ENCODE measurements at regions not wholly inside any gene's neighbourhood (a gene's known extent, or its start where the extent isn't known, plus 50 kb on each side); places are given as distances from the start of the nearest gene placed in this dataset.

- ATAC-seq (ENCODE audit: poor library complexity) (no peak), DNase-seq (no peak)
- H3K36me3 ChIP-seq (ENCODE audit: insufficient read depth, low read length) = no peaks in the 10 kb centered on the region
- intact Hi-C loops (cut with DNase I, micrococcal nuclease) = no loop called here
- H3K9me3 ChIP-seq (ENCODE audit: control insufficient read depth in 1 of 2, insufficient read depth in 1 of 2, low read length in 2 of 2) = no peaks in the 10 kb centered on the region
- H3K27me3 ChIP-seq (ENCODE audit: control insufficient read depth in 1 of 2, insufficient read depth in 2 of 2, low read length in 2 of 2) = no peaks in the 10 kb centered on the region
- H3K27ac Mint-ChIP-seq = no peak overlapping the region
- no peaks in the 10 kb centered on the region for H3K4me1 ChIP-seq (ENCODE audit: insufficient read depth, low read length)
- H3K4me3 Mint-ChIP-seq = no peak overlapping the region
- no peaks in the 10 kb centered on the region for H3K27me3 Mint-ChIP-seq
- no peaks in the 10 kb centered on the region for H3K36me3 Mint-ChIP-seq (ENCODE audit: low read depth)
- TF ChIP-seq CTCF (IDR thresholded peaks at IDR 0.05) = no peak
- ChIA-PET CTCF (no interaction called here), POLR2A (interaction anchor here (0.5 kb wide), 1 partner anchor 225 kb away, joined by 3 read pairs; no protein-coding TSS in a partner anchor)
- no peaks in the 10 kb centered on the region for H3K4me1 Mint-ChIP-seq (ENCODE audit: low read depth)
- no peak overlapping the region for H3K4me3 ChIP-seq (ENCODE audit: low read length)
- H3K27ac ChIP-seq (ENCODE audit: low read depth in 1 of 2, low read length in 2 of 2) = no peak overlapping the region
- peaks cover 14% of the 10 kb centered on the region for H3K9me3 Mint-ChIP-seq
Observed at GRCh38 chr18:44179693-44180092, 501.0 kb upstream of the SETBP1 start.

DNA sequence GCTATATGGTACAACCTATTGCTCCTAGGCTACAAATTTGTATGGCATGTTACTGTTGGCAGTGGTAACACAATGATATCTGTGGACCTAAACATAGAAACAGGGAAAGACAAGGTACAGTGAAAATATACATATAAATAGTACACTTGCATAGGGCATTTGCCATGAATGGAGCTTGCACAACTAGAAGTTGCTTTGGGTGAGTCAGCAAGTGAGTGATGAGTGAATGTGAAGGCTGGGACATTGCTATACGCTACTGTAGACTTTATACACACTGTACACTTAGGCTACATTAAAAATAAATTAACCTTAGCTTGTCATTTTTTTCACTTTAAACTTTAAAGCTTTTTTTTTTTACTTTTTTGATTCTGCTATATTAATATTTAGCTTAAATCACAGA lies 500.0 kb upstream of the SETBP1 start:
- DNase-seq = no peak
- H3K27ac ChIP-seq (ENCODE audit: low read depth in 1 of 2, low read length in 2 of 2) = no peak overlapping the region
- no peaks in the 10 kb centered on the region for H3K9me3 ChIP-seq (ENCODE audit: control insufficient read depth in 1 of 2, insufficient read depth in 1 of 2, low read length in 2 of 2)
- intact Hi-C loops (cut with DNase I, micrococcal nuclease) = no loop called here
- no peak overlapping the region for H3K4me3 Mint-ChIP-seq
- TF ChIP-seq CTCF (IDR thresholded peaks at IDR 0.05) = no peak
- H3K27ac Mint-ChIP-seq = no peak overlapping the region
- ChIA-PET POLR2A (no interaction called here), CTCF (no interaction called here)
- peaks cover 14% of the 10 kb centered on the region for H3K9me3 Mint-ChIP-seq
- ATAC-seq (ENCODE audit: poor library complexity) = no peak
- H3K27me3 ChIP-seq (ENCODE audit: control insufficient read depth in 1 of 2, insufficient read depth in 2 of 2, low read length in 2 of 2) = no peaks in the 10 kb centered on the region
- H3K4me1 ChIP-seq (ENCODE audit: insufficient read depth, low read length) = no peaks in the 10 kb centered on the region
- no peak overlapping the region for H3K4me3 ChIP-seq (ENCODE audit: low read length)
- H3K27me3 Mint-ChIP-seq = no peaks in the 10 kb centered on the region
- no peaks in the 10 kb centered on the region for H3K36me3 Mint-ChIP-seq (ENCODE audit: low read depth)
- H3K36me3 ChIP-seq (ENCODE audit: insufficient read depth, low read length) = no peaks in the 10 kb centered on the region
- H3K4me1 Mint-ChIP-seq (ENCODE audit: low read depth) = no peaks in the 10 kb centered on the region

DNA sequence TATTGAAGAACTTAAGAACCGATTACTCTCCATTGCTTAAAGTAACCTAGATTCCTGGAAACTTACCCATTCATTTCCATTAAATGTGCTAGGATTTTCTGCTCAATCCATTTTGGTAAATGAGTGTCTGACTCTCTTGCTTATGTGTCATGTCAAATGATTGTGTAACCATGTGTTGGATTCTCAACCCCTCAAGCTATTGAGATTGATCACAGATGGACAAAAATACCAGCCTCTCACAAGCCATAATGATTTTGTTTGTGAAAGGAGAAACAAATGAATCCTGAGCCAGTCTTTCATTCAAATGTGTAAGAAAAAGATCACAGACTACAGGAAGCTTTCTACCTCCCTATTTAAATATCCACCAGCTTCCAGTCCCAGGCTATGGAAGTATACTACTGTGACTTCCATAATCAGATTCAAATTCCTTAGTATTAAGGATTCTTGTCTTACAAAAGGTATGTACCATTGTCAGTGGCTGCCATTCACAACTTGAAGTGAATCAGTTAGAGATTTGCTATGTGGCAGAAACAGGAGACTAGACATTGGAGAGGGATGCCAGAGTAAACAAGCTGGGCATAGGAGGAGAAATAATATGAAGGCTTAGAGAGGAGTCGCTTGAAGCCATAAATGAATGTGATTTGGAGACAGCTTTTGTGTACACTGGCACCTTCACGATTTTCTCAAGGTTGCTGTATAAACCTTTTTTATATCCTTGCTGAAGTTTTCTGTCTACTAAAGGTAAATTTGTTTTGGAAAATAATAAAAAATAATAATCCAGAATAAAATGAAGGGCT lies 498.5 kb upstream of the SETBP1 start:
- H3K4me1 ChIP-seq (ENCODE audit: insufficient read depth, low read length) = no peaks in the 10 kb centered on the region
- CTCF ChIA-PET = no interaction called here
- no peaks in the 10 kb centered on the region for H3K27me3 Mint-ChIP-seq
- intact Hi-C loops (cut with DNase I, micrococcal nuclease) = no loop called here
- H3K4me1 Mint-ChIP-seq (ENCODE audit: low read depth) = no peaks in the 10 kb centered on the region
- no peak overlapping the region for H3K27ac ChIP-seq (ENCODE audit: low read depth in 1 of 2, low read length in 2 of 2)
- ATAC-seq (ENCODE audit: poor library complexity) = no peak
- no peaks in the 10 kb centered on the region for H3K36me3 Mint-ChIP-seq (ENCODE audit: low read depth)
- H3K27ac Mint-ChIP-seq = no peak overlapping the region
- no peak overlapping the region for H3K4me3 ChIP-seq (ENCODE audit: low read length)
- no peak for TF ChIP-seq CTCF (IDR thresholded peaks at IDR 0.05)
- no peak for DNase-seq
- H3K4me3 Mint-ChIP-seq = no peak overlapping the region
- no peaks in the 10 kb centered on the region for H3K27me3 ChIP-seq (ENCODE audit: control insufficient read depth in 1 of 2, insufficient read depth in 2 of 2, low read length in 2 of 2)
- H3K36me3 ChIP-seq (ENCODE audit: insufficient read depth, low read length) = no peaks in the 10 kb centered on the region
- H3K9me3 Mint-ChIP-seq = peaks cover 8% of the 10 kb centered on the region
- H3K9me3 ChIP-seq (ENCODE audit: control insufficient read depth in 1 of 2, insufficient read depth in 1 of 2, low read length in 2 of 2) = no peaks in the 10 kb centered on the region
- POLR2A ChIA-PET = no interaction called here
